SH-SY5Y (cell line): ENCODE measurements at regions not wholly inside any gene's neighbourhood (a gene's known extent, or its start where the extent isn't known, plus 50 kb on each side); places are given as distances from the start of the nearest gene placed in this dataset.

Source experiments
- GATA2 ChIP-seq: IDR thresholded peaks from 2 replicates; pipeline ENCODE4 v1.6.1; 2011; ENCODE audit warnings: mild to moderate bottlenecking, low read depth, low read length
- GATA3 ChIP-seq: IDR thresholded peaks from 2 replicates; pipeline ENCODE4 v1.6.1; 2011; ENCODE audit warnings: low read depth, mild to moderate bottlenecking, low read length, moderate library complexity

- TF ChIP-seq GATA2, result peak; percentile 15; the same call in 1 of the 2 replicates
- no peak for TF ChIP-seq GATA3
Measured at GRCh38 chr10:29841724-29842649, 207.2 kb upstream of the SVIL start.
